Astrocyte (in vitro differentiated cells and primary cell): ENCODE measurements at regions not wholly inside any gene's neighbourhood (a gene's known extent, or its start where the extent isn't known, plus 50 kb on each side); places are given as distances from the start of the nearest gene placed in this dataset.

Experiments used
- DNase-seq: peaks from one replicate; pipeline ENCODE4 v3.0.0-alpha.2; 2010; ENCODE audit warnings: low read depth
- FAIRE-seq: peaks from 2 replicates; lab custom pipeline; 2011; peaks lifted over from hg19 to GRCh38; lab: Jason Lieb, UNC
- H2AFZ ChIP-seq: 2 replicates; pipeline ENCODE4 v1.6.0; 2012; ENCODE audit warnings: low read depth, low read length, inconsistent platforms
- H3K27ac ChIP-seq: 2 replicates; pipeline ENCODE4 v1.5.1; 2011; ENCODE audit warnings: low read depth, low read length, inconsistent platforms
- H3K27me3 ChIP-seq: 2 replicates; pipeline ENCODE4 v1.6.0; 2011; ENCODE audit warnings: low read length, inconsistent platforms; ENCODE audit not compliant: insufficient read depth
- H3K36me3 ChIP-seq: 2 replicates; pipeline ENCODE4 v1.5.1; 2011; ENCODE audit warnings: low read length, inconsistent platforms; ENCODE audit not compliant: insufficient read depth
- H3K4me1 ChIP-seq: 2 replicates; pipeline ENCODE4 v1.5.1; 2011; ENCODE audit warnings: low read length, inconsistent platforms; ENCODE audit not compliant: insufficient read depth
- H3K4me2 ChIP-seq: 2 replicates; pipeline ENCODE4 v1.6.0; 2012; ENCODE audit warnings: low read length, inconsistent platforms
- H3K4me3 ChIP-seq: 2 replicates; pipeline ENCODE4 v1.5.1; 2011; ENCODE audit warnings: low read depth, mild to moderate bottlenecking, low read length, inconsistent platforms; ENCODE audit not compliant: insufficient read depth
- H3K79me2 ChIP-seq: 2 replicates; pipeline ENCODE4 v1.6.0; 2012; ENCODE audit warnings: mild to moderate bottlenecking, low read length, inconsistent platforms; ENCODE audit not compliant: insufficient read depth
- H3K9ac ChIP-seq: 2 replicates; pipeline ENCODE4 v1.6.0; 2012; ENCODE audit warnings: mild to moderate bottlenecking, low read length, inconsistent platforms
- H3K9me3 ChIP-seq: 2 replicates; pipeline ENCODE4 v1.5.1; 2012; ENCODE audit warnings: low read depth, mild to moderate bottlenecking, low read length, inconsistent platforms; ENCODE audit not compliant: insufficient read depth
- H4K20me1 ChIP-seq: 2 replicates; pipeline ENCODE4 v1.6.0; 2012; ENCODE audit warnings: low read length, inconsistent platforms; ENCODE audit not compliant: insufficient read depth
- H3K27ac Mint-ChIP-seq: one replicate; pipeline ENCODE4 v1.8.0; 2021; ENCODE audit warnings: mild to moderate bottlenecking, mixed read lengths; ENCODE audit not compliant: unreplicated experiment
- H3K27me3 Mint-ChIP-seq: one replicate; pipeline ENCODE4 v1.8.0; 2021; ENCODE audit warnings: low read depth, mixed read lengths; ENCODE audit not compliant: unreplicated experiment
- H3K36me3 Mint-ChIP-seq: one replicate; pipeline ENCODE4 v1.8.0; 2021; ENCODE audit warnings: low read depth, mixed read lengths; ENCODE audit not compliant: unreplicated experiment
- H3K4me1 Mint-ChIP-seq: one replicate; pipeline ENCODE4 v1.8.0; 2021; ENCODE audit warnings: low read depth, mixed read lengths; ENCODE audit not compliant: unreplicated experiment
- H3K4me3 Mint-ChIP-seq: one replicate; pipeline ENCODE4 v1.8.0; 2021; ENCODE audit warnings: mild to moderate bottlenecking, moderate library complexity, mixed read lengths; ENCODE audit not compliant: unreplicated experiment
- H3K9me3 Mint-ChIP-seq: one replicate; pipeline ENCODE4 v1.8.0; 2021; ENCODE audit warnings: mild to moderate bottlenecking, mixed read lengths; ENCODE audit not compliant: unreplicated experiment
- EZH2 ChIP-seq: IDR thresholded peaks from 2 replicates; pipeline ENCODE4 v1.6.1; 2012; ENCODE audit warnings: mild to moderate bottlenecking, low read length, inconsistent platforms; ENCODE audit not compliant: insufficient read depth
- TF ChIP-seq, protein P1 (sequence below): IDR thresholded peaks from 2 replicates; pipeline ENCODE4 v1.5.1; 2011; ENCODE audit warnings: low read depth, mild to moderate bottlenecking, inconsistent platforms, low read length, moderate library complexity; ENCODE audit not compliant: insufficient read depth

DNA sequence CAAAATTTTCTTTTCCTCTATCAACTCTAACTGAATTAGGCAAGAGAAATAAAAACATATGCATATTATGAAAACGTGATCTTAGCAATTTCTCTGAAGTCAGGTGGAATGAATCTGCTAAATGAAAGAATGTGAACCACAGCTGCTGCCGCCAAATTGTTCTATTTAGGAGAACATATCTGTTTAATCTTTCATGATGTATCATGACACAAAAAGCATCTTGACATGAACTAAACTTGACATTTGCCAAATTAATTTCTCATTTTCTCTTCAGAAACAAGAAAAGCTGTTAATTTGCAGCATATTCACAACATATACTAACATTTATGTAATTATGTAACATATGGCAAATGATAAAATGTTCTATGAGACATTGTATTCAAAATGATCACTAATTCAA is 1237.9 kb downstream of the TECRL start:
- Mint-ChIP-seq H3K27ac (no peak overlapping the region), H3K36me3 (no peaks in the 10 kb centered on the region), H3K9me3 (peaks cover 1% of the 10 kb centered on the region), H3K4me1 (no peaks in the 10 kb centered on the region), H3K27me3 (no peaks in the 10 kb centered on the region), H3K4me3 (no peak overlapping the region)
- no peaks in the 10 kb centered on the region for H3K27me3 ChIP-seq
- no peaks in the 10 kb centered on the region for H3K79me2 ChIP-seq
- no peak for DNase-seq
- TF ChIP-seq, protein P1, sequence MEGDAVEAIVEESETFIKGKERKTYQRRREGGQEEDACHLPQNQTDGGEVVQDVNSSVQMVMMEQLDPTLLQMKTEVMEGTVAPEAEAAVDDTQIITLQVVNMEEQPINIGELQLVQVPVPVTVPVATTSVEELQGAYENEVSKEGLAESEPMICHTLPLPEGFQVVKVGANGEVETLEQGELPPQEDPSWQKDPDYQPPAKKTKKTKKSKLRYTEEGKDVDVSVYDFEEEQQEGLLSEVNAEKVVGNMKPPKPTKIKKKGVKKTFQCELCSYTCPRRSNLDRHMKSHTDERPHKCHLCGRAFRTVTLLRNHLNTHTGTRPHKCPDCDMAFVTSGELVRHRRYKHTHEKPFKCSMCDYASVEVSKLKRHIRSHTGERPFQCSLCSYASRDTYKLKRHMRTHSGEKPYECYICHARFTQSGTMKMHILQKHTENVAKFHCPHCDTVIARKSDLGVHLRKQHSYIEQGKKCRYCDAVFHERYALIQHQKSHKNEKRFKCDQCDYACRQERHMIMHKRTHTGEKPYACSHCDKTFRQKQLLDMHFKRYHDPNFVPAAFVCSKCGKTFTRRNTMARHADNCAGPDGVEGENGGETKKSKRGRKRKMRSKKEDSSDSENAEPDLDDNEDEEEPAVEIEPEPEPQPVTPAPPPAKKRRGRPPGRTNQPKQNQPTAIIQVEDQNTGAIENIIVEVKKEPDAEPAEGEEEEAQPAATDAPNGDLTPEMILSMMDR, result no peak
- TF ChIP-seq EZH2, result no peak
- no peak overlapping the region for H3K4me3 ChIP-seq
- FAIRE-seq, result no peak
- no peaks in the 10 kb centered on the region for H3K36me3 ChIP-seq
- H3K27ac ChIP-seq, result no peak overlapping the region
- H4K20me1 ChIP-seq, result no peaks in the 10 kb centered on the region
- no peaks in the 10 kb centered on the region for H3K4me1 ChIP-seq
- peaks cover 3% of the 10 kb centered on the region for H3K9me3 ChIP-seq
- no peak overlapping the region for H2AFZ ChIP-seq
- no peak overlapping the region for H3K9ac ChIP-seq
- no peak overlapping the region for H3K4me2 ChIP-seq

DNA sequence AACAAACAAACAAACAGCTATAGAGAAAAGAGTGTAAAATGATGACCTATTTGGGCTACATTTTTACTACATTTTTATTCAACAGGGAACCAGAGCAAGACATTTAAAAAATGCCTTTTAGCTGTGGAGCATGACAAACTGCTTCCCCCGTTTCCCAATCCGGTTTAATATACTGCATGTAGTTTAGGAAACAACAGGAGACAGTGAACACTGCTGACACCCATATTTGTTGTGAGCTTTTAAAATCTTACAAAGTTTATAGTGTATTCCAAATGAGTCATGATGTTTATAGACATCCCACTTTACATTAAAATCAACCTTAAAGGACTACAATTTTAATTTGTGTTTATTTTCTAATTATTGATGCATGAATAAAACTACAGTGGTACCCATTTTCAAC is 1238.3 kb downstream of the TECRL start:
- Histone ChIP-seq H3K27ac (no peak overlapping the region), H3K4me1 (no peaks in the 10 kb centered on the region), H3K79me2 (no peaks in the 10 kb centered on the region), H3K27me3 (no peaks in the 10 kb centered on the region), H3K9me3 (peaks cover 3% of the 10 kb centered on the region), H2AFZ (no peak overlapping the region), H4K20me1 (no peaks in the 10 kb centered on the region), H3K4me2 (no peak overlapping the region), H3K9ac (no peak overlapping the region), H3K4me3 (no peak overlapping the region), H3K36me3 (no peaks in the 10 kb centered on the region)
- H3K4me3 Mint-ChIP-seq, result no peak overlapping the region
- no peaks in the 10 kb centered on the region for H3K27me3 Mint-ChIP-seq
- TF ChIP-seq, protein P1, result no peak
- no peak for TF ChIP-seq EZH2
- FAIRE-seq (no peak), DNase-seq (no peak)
- no peaks in the 10 kb centered on the region for H3K4me1 Mint-ChIP-seq
- peaks cover 1% of the 10 kb centered on the region for H3K9me3 Mint-ChIP-seq
- no peaks in the 10 kb centered on the region for H3K36me3 Mint-ChIP-seq
- no peak overlapping the region for H3K27ac Mint-ChIP-seq

DNA sequence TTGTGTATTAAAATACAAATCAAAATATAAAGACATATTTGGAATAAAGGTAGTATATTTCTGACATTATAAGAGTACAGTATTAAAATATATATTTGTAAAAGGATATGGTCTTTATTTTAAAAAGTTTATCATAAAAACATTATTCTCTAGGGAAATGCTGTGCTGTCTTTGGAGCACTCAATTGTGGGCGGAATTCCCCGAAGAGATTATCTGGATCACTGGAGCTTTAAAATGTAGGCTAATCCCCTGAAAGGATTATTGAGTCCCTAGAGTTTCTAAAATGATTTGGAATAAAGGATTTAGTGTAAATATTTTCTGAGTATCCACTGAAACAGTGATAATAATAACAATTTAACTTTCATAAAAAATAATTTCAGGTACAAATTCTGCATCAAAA is 1239.4 kb downstream of the TECRL start:
- FAIRE-seq (no peak), DNase-seq (no peak)
- Histone ChIP-seq H3K4me2 (no peak overlapping the region), H3K4me1 (no peaks in the 10 kb centered on the region), H3K27me3 (no peaks in the 10 kb centered on the region), H2AFZ (no peak overlapping the region), H3K9me3 (peaks cover 3% of the 10 kb centered on the region), H3K27ac (no peak overlapping the region), H3K36me3 (no peaks in the 10 kb centered on the region), H3K4me3 (no peak overlapping the region), H3K9ac (no peak overlapping the region), H4K20me1 (no peaks in the 10 kb centered on the region), H3K79me2 (no peaks in the 10 kb centered on the region)
- Mint-ChIP-seq H3K36me3 (no peaks in the 10 kb centered on the region), H3K27me3 (no peaks in the 10 kb centered on the region), H3K4me3 (no peak overlapping the region), H3K4me1 (no peaks in the 10 kb centered on the region), H3K9me3 (peaks cover 1% of the 10 kb centered on the region), H3K27ac (no peak overlapping the region)
- TF ChIP-seq, protein P1, result no peak
- TF ChIP-seq EZH2, result no peak
